ENCODE measurements at regions not wholly inside any gene's neighbourhood (a gene's known extent, or its start where the extent isn't known, plus 50 kb on each side); places are given as distances from the start of the nearest gene placed in this dataset.

DNA sequence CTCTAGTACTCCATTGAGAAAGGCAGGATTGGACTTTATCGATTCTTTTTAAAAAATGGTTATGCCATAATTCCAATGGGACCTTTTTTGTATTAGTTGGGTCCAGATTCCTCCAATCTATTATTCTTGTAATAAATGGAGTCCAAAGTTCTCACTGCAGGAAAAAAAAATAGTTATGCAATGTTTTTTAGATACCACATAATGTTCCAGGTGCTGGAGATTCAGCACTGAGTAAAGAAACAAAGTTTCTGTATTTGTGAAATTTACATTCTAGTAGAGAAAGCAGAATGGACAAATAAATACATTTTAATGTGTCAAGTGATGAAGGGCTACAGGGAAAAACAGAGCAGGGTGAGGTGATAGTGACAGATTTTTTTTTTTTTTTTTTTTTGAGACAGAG lies 78.5 kb upstream of the MYCN start:
- in situ Hi-C loops (cut with HindIII; ENCODE audit: low sequenced_read_pairs), result no loop called here
- no peak overlapping the region for H3K4me3 ChIP-seq (ENCODE audit: low read depth, low read length)
- TF ChIP-seq CTCF (IDR thresholded peaks at IDR 0.05; ENCODE audit: low read depth, low read length, missing control alignments), result no peak
- DNase-seq (ENCODE audit: low read depth), result no peak

DNA sequence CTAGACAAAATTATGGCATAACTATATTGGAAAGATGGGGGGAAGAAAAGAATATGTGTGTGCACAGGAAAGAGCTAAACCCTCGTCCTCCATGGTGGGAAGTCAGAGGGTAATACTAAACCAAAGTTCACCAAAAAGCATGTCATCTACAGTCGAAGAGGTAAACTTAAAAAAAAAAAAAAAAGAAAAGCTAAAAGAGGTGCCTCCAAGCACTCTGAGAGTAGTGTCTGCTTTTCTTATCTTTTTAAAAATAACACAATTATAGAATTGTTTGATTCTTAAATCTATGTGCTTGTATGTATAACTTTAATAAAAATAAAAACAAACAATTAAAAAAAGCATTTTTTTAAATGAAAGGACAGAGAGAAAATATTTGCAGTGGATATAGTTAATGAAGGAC lies 77.3 kb upstream of the MYCN start:
- in situ Hi-C loops (cut with HindIII; ENCODE audit: low sequenced_read_pairs), result no loop called here
- no peak for TF ChIP-seq CTCF (IDR thresholded peaks at IDR 0.05; ENCODE audit: low read depth, low read length, missing control alignments)
- H3K4me3 ChIP-seq (ENCODE audit: low read depth, low read length), result no peak overlapping the region
- DNase-seq (ENCODE audit: low read depth), result no peak

- no peak for TF ChIP-seq CTCF (IDR thresholded peaks at IDR 0.05; ENCODE audit: low read depth, low read length, missing control alignments)
- no peak overlapping the region for H3K4me3 ChIP-seq (ENCODE audit: low read depth, low read length)
- DNase-seq (ENCODE audit: low read depth), result no peak
- in situ Hi-C loops (cut with HindIII; ENCODE audit: low sequenced_read_pairs), result no loop called here
These were observed 76.7 kb upstream of the MYCN start for GRCh38 chr2:15863494-15864175.

GRCh38 chr2:15864176-15864769 lies 76.1 kb upstream of the MYCN start:
- no peak for DNase-seq (ENCODE audit: low read depth)
- in situ Hi-C loops (cut with HindIII; ENCODE audit: low sequenced_read_pairs), result no loop called here
- no peak overlapping the region for H3K4me3 ChIP-seq (ENCODE audit: low read depth, low read length)
- no peak for TF ChIP-seq CTCF (IDR thresholded peaks at IDR 0.05; ENCODE audit: low read depth, low read length, missing control alignments)

- in situ Hi-C loops (cut with HindIII; ENCODE audit: low sequenced_read_pairs), result no loop called here
- no peak overlapping the region for H3K4me3 ChIP-seq (ENCODE audit: low read depth, low read length)
- no peak for DNase-seq (ENCODE audit: low read depth)
- TF ChIP-seq CTCF (IDR thresholded peaks at IDR 0.05; ENCODE audit: low read depth, low read length, missing control alignments), result no peak
These were observed 74.4 kb upstream of the MYCN start for GRCh38 chr2:15865923-15866322.

GRCh38 chr2:15866563-15867193 lies 73.7 kb upstream of the MYCN start:
- TF ChIP-seq CTCF (IDR thresholded peaks at IDR 0.05; ENCODE audit: low read depth, low read length, missing control alignments), result no peak
- DNase-seq (ENCODE audit: low read depth), result no peak
- no peak overlapping the region for H3K4me3 ChIP-seq (ENCODE audit: low read depth, low read length)
- in situ Hi-C loops (cut with HindIII; ENCODE audit: low sequenced_read_pairs), result no loop called here

Data from astrocyte of the cerebellum (primary cell).